Suprapubic skin (tissue), 4 donors: ENCODE measurements at regions not wholly inside any gene's neighbourhood (a gene's known extent, or its start where the extent isn't known, plus 50 kb on each side); places are given as distances from the start of the nearest gene placed in this dataset.

Experiments used
- EP300 ChIP-seq: sonication (generic); formaldehyde crosslinking; IDR thresholded peaks from one replicate; pipeline ENCODE4 v1.6.1; 2017; ENCODE audit warnings: antibody characterized with exemption
- POLR2A ChIP-seq, 2 donors: fragments of 450-650 bp; IDR thresholded peaks; one replicate each; pipeline ENCODE4 v1.6.1; 2017; ENCODE audit warnings: antibody characterized with exemption in 2 of 2, mild to moderate bottlenecking in 2 of 2, moderate library complexity in 2 of 2
- POLR2AphosphoS5 ChIP-seq, 3 donors: sonication (generic); formaldehyde crosslinking; IDR thresholded peaks; one replicate each; pipeline ENCODE4 v1.6.1; 2017; ENCODE audit warnings: antibody characterized with exemption in 3 of 3
- TF ChIP-seq, protein P1 (sequence below), 2 donors: fragments of 200-600 bp in 1 of 2; fragments of 450-650 bp in 1 of 2; sonication (generic) in 1 of 2; IDR thresholded peaks; one replicate each; pipeline ENCODE4 v1.5.1; 2016 to 2019; ENCODE audit warnings: antibody characterized with exemption in 2 of 2, mild to moderate bottlenecking in 1 of 2, moderate library complexity in 1 of 2

DNA sequence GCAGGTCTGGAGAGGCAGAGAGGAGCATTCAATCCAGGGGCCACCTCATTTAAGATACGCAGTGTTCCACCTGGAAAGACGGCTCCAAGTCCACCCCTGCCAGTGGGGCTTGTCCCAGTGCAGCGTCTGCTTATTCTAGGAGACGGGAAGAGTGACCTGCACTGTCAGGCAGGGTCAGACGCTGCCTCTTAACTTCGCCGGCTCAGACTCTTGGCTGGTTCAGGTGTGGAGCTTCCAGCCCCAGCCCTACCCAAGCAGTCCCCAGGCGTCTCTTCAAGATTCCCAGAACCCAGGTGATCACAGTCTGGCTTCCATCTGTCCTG lies 208.5 kb downstream of the TFCP2L1 start:
- TF ChIP-seq, protein P1, sequence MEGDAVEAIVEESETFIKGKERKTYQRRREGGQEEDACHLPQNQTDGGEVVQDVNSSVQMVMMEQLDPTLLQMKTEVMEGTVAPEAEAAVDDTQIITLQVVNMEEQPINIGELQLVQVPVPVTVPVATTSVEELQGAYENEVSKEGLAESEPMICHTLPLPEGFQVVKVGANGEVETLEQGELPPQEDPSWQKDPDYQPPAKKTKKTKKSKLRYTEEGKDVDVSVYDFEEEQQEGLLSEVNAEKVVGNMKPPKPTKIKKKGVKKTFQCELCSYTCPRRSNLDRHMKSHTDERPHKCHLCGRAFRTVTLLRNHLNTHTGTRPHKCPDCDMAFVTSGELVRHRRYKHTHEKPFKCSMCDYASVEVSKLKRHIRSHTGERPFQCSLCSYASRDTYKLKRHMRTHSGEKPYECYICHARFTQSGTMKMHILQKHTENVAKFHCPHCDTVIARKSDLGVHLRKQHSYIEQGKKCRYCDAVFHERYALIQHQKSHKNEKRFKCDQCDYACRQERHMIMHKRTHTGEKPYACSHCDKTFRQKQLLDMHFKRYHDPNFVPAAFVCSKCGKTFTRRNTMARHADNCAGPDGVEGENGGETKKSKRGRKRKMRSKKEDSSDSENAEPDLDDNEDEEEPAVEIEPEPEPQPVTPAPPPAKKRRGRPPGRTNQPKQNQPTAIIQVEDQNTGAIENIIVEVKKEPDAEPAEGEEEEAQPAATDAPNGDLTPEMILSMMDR (IDR thresholded peaks at IDR 0.05): no peak
- no peak for TF ChIP-seq POLR2A (IDR thresholded peaks at IDR 0.05)
- TF ChIP-seq POLR2AphosphoS5 (IDR thresholded peaks at IDR 0.05): no peak
- no peak for TF ChIP-seq EP300
